DOHH2 (cell line): ENCODE measurements at regions not wholly inside any gene's neighbourhood (a gene's known extent, or its start where the extent isn't known, plus 50 kb on each side); places are given as distances from the start of the nearest gene placed in this dataset.
A peak's percentile ranks its signal among the peaks of the same experiment; 100 is the strongest.

Source experiments
- H3F3A ChIP-seq: fragments of 200-600 bp; sonication (generic), shearing (Covaris generic); 2 replicates; pipeline ENCODE4 v1.6.0; 2016; ENCODE audit warnings: antibody characterized with exemption, mild to moderate bottlenecking; ENCODE audit not compliant: control insufficient read depth, insufficient read depth
- H3K27ac ChIP-seq: fragments of 200-600 bp; sonication (generic); 2 replicates; pipeline ENCODE4 v1.5.1; 2014; ENCODE audit warnings: low read depth, mild to moderate bottlenecking, low read length, moderate library complexity
- H3K27me3 ChIP-seq: fragments of 200-600 bp; sonication (generic); 2 replicates; pipeline ENCODE4 v1.6.1; 2014; ENCODE audit warnings: mild to moderate bottlenecking, low read length, mixed read lengths; ENCODE audit not compliant: control insufficient read depth
- H3K36me3 ChIP-seq: fragments of 200-600 bp; sonication (generic); 2 replicates; pipeline ENCODE4 v1.6.1; 2014; ENCODE audit warnings: mild to moderate bottlenecking, low read length, moderate library complexity, mixed read lengths; ENCODE audit not compliant: control insufficient read depth
- H3K4me1 ChIP-seq: fragments of 200-600 bp; sonication (generic); 2 replicates; pipeline ENCODE4 v1.6.1; 2014; ENCODE audit warnings: mild to moderate bottlenecking, low read length, mixed read lengths; ENCODE audit not compliant: control insufficient read depth
- H3K4me2 ChIP-seq: fragments of 200-600 bp; sonication (generic); 2 replicates; pipeline ENCODE4 v1.6.0; 2014; ENCODE audit warnings: mild to moderate bottlenecking, low read length, moderate library complexity
- H3K4me3 ChIP-seq: fragments of 200-600 bp; sonication (generic); 2 replicates; pipeline ENCODE4 v1.5.1; 2014; ENCODE audit warnings: mild to moderate bottlenecking, low read length, mixed read lengths
- H3K79me2 ChIP-seq: fragments of 200-600 bp; sonication (generic); 2 replicates; pipeline ENCODE4 v1.6.1; 2014; ENCODE audit warnings: mild to moderate bottlenecking, low read length, mixed read lengths; ENCODE audit not compliant: control insufficient read depth
- H3K9me2 ChIP-seq: fragments of 200-600 bp; sonication (generic); replicated peaks from 2 replicates; pipeline ENCODE4 v1.6.1; 2014; ENCODE audit warnings: mild to moderate bottlenecking, low read length, mixed read lengths; ENCODE audit not compliant: control insufficient read depth
- H3K9me3 ChIP-seq: fragments of 200-600 bp; sonication (generic); 2 replicates; pipeline ENCODE4 v1.6.1; 2014; ENCODE audit warnings: antibody characterized with exemption, low read length, mixed read lengths; ENCODE audit not compliant: control insufficient read depth, insufficient read depth
- H4K20me1 ChIP-seq: fragments of 200-600 bp; sonication (generic); 2 replicates; pipeline ENCODE4 v1.6.0; 2014; ENCODE audit warnings: low read depth, mild to moderate bottlenecking, antibody characterized with exemption, low read length, moderate library complexity; ENCODE audit not compliant: control insufficient read depth, insufficient read depth
- EZH2phosphoT487 ChIP-seq: fragments of 200-600 bp; sonication (generic); IDR thresholded peaks from 2 replicates; pipeline ENCODE4 v1.6.1; 2017; ENCODE audit warnings: borderline replicate concordance, mild to moderate bottlenecking, antibody characterized with exemption, low read length, moderate library complexity, mixed read lengths
- TF ChIP-seq, protein P1 (sequence below): fragments of 200-600 bp; sonication (generic); IDR thresholded peaks from one replicate; pipeline ENCODE4 v1.5.1; 2014; ENCODE audit warnings: antibody characterized with exemption, mild to moderate bottlenecking, low read depth, low read length; ENCODE audit not compliant: poor library complexity, severe bottlenecking

DNA sequence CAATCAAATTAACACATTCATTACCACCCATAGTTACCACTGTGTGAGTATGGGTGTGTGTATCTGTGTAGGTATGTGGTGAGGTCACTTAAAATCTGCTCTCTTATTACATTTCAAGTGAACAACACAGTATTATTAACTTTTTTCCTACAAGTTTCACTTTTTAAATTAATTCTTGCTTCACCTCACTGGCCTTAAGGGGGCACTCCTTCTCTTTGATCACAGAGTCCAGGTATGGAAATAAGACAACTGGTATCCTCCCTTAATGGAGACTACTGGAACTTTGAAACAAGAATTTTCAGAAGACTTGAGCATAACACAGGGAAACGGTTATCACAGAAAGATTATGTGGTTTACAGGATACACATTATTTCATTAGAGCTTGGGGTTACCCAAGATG, 255.8 kb downstream of the ASXL3 start:
- no peak overlapping the region for H3K4me3 ChIP-seq
- H3K79me2 ChIP-seq = no peaks in the 10 kb centered on the region
- no peak overlapping the region for H3K4me2 ChIP-seq
- H3K9me2 ChIP-seq = no peaks in the 10 kb centered on the region
- H3K27ac ChIP-seq = no peak overlapping the region
- 0 out of 2 replicates have a peak, but pooled peaks cover 4% of the 10 kb centered on the region for H3K4me1 ChIP-seq
- H3K36me3 ChIP-seq = no peaks in the 10 kb centered on the region
- no peaks in the 10 kb centered on the region for H3K9me3 ChIP-seq
- H4K20me1 ChIP-seq = no peaks in the 10 kb centered on the region
- no peaks in the 10 kb centered on the region for H3F3A ChIP-seq
- H3K27me3 ChIP-seq = no peaks in the 10 kb centered on the region
- TF ChIP-seq, protein P1, sequence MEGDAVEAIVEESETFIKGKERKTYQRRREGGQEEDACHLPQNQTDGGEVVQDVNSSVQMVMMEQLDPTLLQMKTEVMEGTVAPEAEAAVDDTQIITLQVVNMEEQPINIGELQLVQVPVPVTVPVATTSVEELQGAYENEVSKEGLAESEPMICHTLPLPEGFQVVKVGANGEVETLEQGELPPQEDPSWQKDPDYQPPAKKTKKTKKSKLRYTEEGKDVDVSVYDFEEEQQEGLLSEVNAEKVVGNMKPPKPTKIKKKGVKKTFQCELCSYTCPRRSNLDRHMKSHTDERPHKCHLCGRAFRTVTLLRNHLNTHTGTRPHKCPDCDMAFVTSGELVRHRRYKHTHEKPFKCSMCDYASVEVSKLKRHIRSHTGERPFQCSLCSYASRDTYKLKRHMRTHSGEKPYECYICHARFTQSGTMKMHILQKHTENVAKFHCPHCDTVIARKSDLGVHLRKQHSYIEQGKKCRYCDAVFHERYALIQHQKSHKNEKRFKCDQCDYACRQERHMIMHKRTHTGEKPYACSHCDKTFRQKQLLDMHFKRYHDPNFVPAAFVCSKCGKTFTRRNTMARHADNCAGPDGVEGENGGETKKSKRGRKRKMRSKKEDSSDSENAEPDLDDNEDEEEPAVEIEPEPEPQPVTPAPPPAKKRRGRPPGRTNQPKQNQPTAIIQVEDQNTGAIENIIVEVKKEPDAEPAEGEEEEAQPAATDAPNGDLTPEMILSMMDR = peak; percentile 55
- no peak for TF ChIP-seq EZH2phosphoT487

DNA sequence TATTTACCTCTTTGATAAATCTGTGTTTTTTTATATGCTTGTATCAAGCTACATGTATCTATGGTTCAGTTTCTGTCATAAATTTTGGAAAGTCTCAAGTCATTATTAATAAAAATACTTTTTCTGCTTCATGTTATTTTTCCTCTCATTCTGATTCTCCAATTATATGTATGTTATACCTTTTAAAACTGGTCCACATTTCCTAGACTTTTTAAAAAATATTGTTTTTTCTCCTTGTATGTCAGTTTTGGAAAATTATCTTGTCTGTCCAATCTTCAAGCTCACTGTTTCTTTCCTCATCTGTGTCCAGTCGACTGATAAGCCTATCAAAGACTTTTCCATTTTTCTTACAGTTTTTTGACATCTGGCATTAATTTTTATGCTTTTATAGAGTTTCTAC, 253.4 kb downstream of the ASXL3 start:
- no peak for TF ChIP-seq EZH2phosphoT487
- TF ChIP-seq, protein P1 = no peak
- Histone ChIP-seq H3K9me3 (no peaks in the 10 kb centered on the region), H3K4me3 (no peak overlapping the region), H3K27ac (no peak overlapping the region), H3K4me2 (no peak overlapping the region), H3K36me3 (no peaks in the 10 kb centered on the region), H3K4me1 (no peaks in the 10 kb centered on the region), H3K79me2 (no peaks in the 10 kb centered on the region), H3K27me3 (no peaks in the 10 kb centered on the region), H3F3A (no peaks in the 10 kb centered on the region), H4K20me1 (no peaks in the 10 kb centered on the region), H3K9me2 (no peaks in the 10 kb centered on the region)

DNA sequence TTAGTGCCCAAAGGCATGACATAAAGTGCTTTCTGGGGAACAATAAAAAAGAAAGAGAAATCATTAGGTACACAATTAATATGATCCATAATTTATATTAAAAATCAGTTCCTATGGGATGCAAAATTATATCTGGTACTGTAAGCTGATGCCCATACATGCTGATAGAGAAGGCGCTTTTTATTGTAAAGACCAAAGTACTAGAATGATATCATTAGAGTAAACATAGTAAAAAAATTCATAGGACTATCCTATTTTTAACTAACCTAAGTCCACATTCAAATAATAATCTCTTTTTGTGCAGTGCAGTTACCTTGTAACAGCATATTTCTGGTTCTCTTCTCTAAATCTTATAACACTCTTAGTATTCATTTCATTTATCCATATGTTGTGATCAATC, 252.2 kb downstream of the ASXL3 start:
- no peak for TF ChIP-seq EZH2phosphoT487
- TF ChIP-seq, protein P1 = no peak
- H3K27ac ChIP-seq = no peak overlapping the region

DNA sequence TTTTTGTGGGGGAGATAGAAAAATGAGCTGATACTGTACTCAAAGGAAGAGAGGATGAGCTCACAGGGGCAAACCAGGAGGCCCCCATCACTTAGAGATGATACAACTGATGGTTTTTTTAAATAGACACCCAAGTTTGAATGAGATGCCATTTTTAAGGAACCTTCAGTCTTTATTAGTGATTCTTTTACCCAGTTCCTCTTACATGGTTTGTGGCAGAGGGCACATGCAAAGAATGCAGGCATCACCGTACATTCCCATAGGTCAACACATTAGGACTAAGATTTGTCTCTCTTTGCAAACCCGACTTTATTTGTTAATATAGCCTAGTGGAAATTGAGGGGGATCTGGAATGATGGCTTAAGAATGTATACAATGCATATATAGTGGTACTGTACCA, 250.9 kb downstream of the ASXL3 start:
- Histone ChIP-seq H3K36me3 (no peaks in the 10 kb centered on the region), H3K4me1 (no peaks in the 10 kb centered on the region), H4K20me1 (no peaks in the 10 kb centered on the region), H3K27ac (no peak overlapping the region), H3F3A (no peaks in the 10 kb centered on the region), H3K4me3 (no peak overlapping the region), H3K27me3 (no peaks in the 10 kb centered on the region), H3K9me2 (no peaks in the 10 kb centered on the region), H3K9me3 (no peaks in the 10 kb centered on the region), H3K4me2 (no peak overlapping the region), H3K79me2 (no peaks in the 10 kb centered on the region)
- TF ChIP-seq, protein P1 = no peak
- no peak for TF ChIP-seq EZH2phosphoT487

More for the DNA sequence above, 252.2 kb downstream of the ASXL3 start:
- Histone ChIP-seq H3K36me3 (no peaks in the 10 kb centered on the region), H3K27me3 (no peaks in the 10 kb centered on the region), H3F3A (no peaks in the 10 kb centered on the region), H3K4me2 (no peak overlapping the region), H3K9me3 (no peaks in the 10 kb centered on the region), H3K9me2 (no peaks in the 10 kb centered on the region), H3K4me1 (no peaks in the 10 kb centered on the region), H3K4me3 (no peak overlapping the region), H4K20me1 (no peaks in the 10 kb centered on the region), H3K79me2 (no peaks in the 10 kb centered on the region)
